RPMI8226 (cell line): ENCODE measurements at regions not wholly inside any gene's neighbourhood (a gene's known extent, or its start where the extent isn't known, plus 50 kb on each side); places are given as distances from the start of the nearest gene placed in this dataset.
"Not testable (repeated sequence)": the region's sequence is repeated elsewhere in the genome, so short reads cannot be mapped to it uniquely, and the experiment has no call there.

ENCODE experiments used
- DNase-seq: peaks from one replicate; pipeline ENCODE4 v3.0.0-alpha.2; 2015

- DNase-seq, result not testable (repeated sequence)
Measured at GRCh38 chr1:95297906-95298305, 63.9 kb downstream of the RWDD3 start.

GRCh38 chr1:95301091-95301490, 67.1 kb downstream of the RWDD3 start:
- no peak for DNase-seq

GRCh38 chr1:95301614-95302013, 67.6 kb downstream of the RWDD3 start:
- no peak for DNase-seq

GRCh38 chr1:95304803-95305202, 70.8 kb downstream of the RWDD3 start:
- DNase-seq, result no peak

GRCh38 chr1:95308276-95309030, 74.4 kb downstream of the RWDD3 start:
- DNase-seq, result no peak

- DNase-seq, result peak; percentile 3
Measured at GRCh38 chr1:95309031-95309471, 75.0 kb downstream of the RWDD3 start.

- DNase-seq, result no peak
Measured at GRCh38 chr1:95311014-95311413, 77.0 kb downstream of the RWDD3 start.

GRCh38 chr1:95311762-95312161, 77.8 kb downstream of the RWDD3 start:
- DNase-seq, result no peak

- no peak for DNase-seq
Measured at GRCh38 chr1:95312181-95312580, 78.2 kb downstream of the RWDD3 start.

GRCh38 chr1:95313527-95313926, 79.5 kb downstream of the RWDD3 start:
- no peak for DNase-seq

- DNase-seq, result no peak
Measured at GRCh38 chr1:95321531-95321930, 87.5 kb downstream of the RWDD3 start.

GRCh38 chr1:95323123-95323522, 89.1 kb downstream of the RWDD3 start:
- no peak for DNase-seq

GRCh38 chr1:95325349-95325748, 91.3 kb downstream of the RWDD3 start:
- DNase-seq, result no peak

- no peak for DNase-seq
Measured at GRCh38 chr1:95326023-95326422, 92.0 kb downstream of the RWDD3 start.

- DNase-seq, result no peak
Measured at GRCh38 chr1:95332754-95333153, 98.7 kb downstream of the RWDD3 start.

- no peak for DNase-seq
Measured at GRCh38 chr1:95339377-95339776, 105.4 kb downstream of the RWDD3 start.

- DNase-seq, result no peak
Measured at GRCh38 chr1:95340061-95340460, 106.1 kb downstream of the RWDD3 start.

- DNase-seq, result no peak
Measured at GRCh38 chr1:95352767-95353166, 118.8 kb downstream of the RWDD3 start.

GRCh38 chr1:95353194-95353593, 119.2 kb downstream of the RWDD3 start:
- DNase-seq, result no peak

- no peak for DNase-seq
Measured at GRCh38 chr1:95364546-95364945, 130.5 kb downstream of the RWDD3 start.

GRCh38 chr1:95366498-95366897, 132.5 kb downstream of the RWDD3 start:
- DNase-seq, result no peak

GRCh38 chr1:95368178-95368577, 134.2 kb downstream of the RWDD3 start:
- DNase-seq, result no peak

- DNase-seq, result no peak
Measured at GRCh38 chr1:95369985-95370690, 136.1 kb downstream of the RWDD3 start.
